GM23338 (cell line): ENCODE measurements at regions not wholly inside any gene's neighbourhood (a gene's known extent, or its start where the extent isn't known, plus 50 kb on each side); places are given as distances from the start of the nearest gene placed in this dataset.

Experiments used
- ATAC-seq: fragments of 200-7000 bp; cut with Tn5 transposase; 3 replicates; pipeline ENCODE4 v1.9.1; 2020
- DNase-seq: peaks from one replicate; pipeline ENCODE4 v3.0.0-alpha.2; 2015; ENCODE audit warnings: low spot score
- H2AFZ ChIP-seq: fragments of 200-600 bp; sonication (generic); 2 replicates; pipeline ENCODE4 v1.8.0; 2016; ENCODE audit warnings: antibody characterized with exemption, mild to moderate bottlenecking, moderate library complexity
- H3F3A ChIP-seq: fragments of 200-600 bp; sonication (generic); replicated peaks from 2 replicates; pipeline ENCODE4 v1.8.0; 2017; ENCODE audit warnings: antibody characterized with exemption, mixed run types, low read depth
- H3K27ac ChIP-seq: fragments of 200-600 bp; sonication (generic); 2 replicates; pipeline ENCODE4 v1.6.1; 2016; ENCODE audit warnings: low read depth
- H3K27me3 ChIP-seq: fragments of 200-600 bp; sonication (generic); 2 replicates; pipeline ENCODE4 v1.8.0; 2016; ENCODE audit warnings: mild to moderate bottlenecking, mixed run types, moderate library complexity; ENCODE audit not compliant: insufficient read depth
- H3K36me3 ChIP-seq: fragments of 200-600 bp; sonication (generic); 2 replicates; pipeline ENCODE4 v1.8.0; 2016; ENCODE audit warnings: mild to moderate bottlenecking; ENCODE audit not compliant: insufficient read depth
- H3K4me1 ChIP-seq: fragments of 200-600 bp; sonication (generic); 2 replicates; pipeline ENCODE4 v1.8.0; 2016; ENCODE audit warnings: mild to moderate bottlenecking, moderate library complexity; ENCODE audit not compliant: insufficient read depth
- H3K4me2 ChIP-seq: fragments of 200-600 bp; sonication (generic); 2 replicates; pipeline ENCODE4 v1.7.1; 2017; ENCODE audit warnings: mixed run types
- H3K4me3 ChIP-seq: fragments of 200-600 bp; sonication (generic); 2 replicates; pipeline ENCODE4 v1.6.1; 2016; ENCODE audit warnings: mixed run types
- H3K79me2 ChIP-seq: fragments of 200-600 bp; sonication (generic); replicated peaks from 2 replicates; pipeline ENCODE4 v1.8.0; 2017; ENCODE audit warnings: mild to moderate bottlenecking; ENCODE audit not compliant: insufficient read depth
- H3K9me2 ChIP-seq: fragments of 200-600 bp; sonication (generic); 2 replicates; pipeline ENCODE4 v1.8.0; 2017; ENCODE audit not compliant: insufficient read depth
- H4K20me1 ChIP-seq: fragments of 200-600 bp; sonication (generic); replicated peaks from 2 replicates; pipeline ENCODE4 v1.8.0; 2017; ENCODE audit warnings: mild to moderate bottlenecking; ENCODE audit not compliant: insufficient read depth
- H3K27ac Mint-ChIP-seq: 2 replicates; pipeline ENCODE4 v1.8.0; 2020; ENCODE audit warnings: inconsistent platforms, mild to moderate bottlenecking, moderate library complexity, mixed read lengths
- H3K27me3 Mint-ChIP-seq: 3 replicates; pipeline ENCODE4 v1.8.0; 2022; ENCODE audit warnings: low read depth, mild to moderate bottlenecking, moderate library complexity, mixed read lengths, inconsistent platforms; ENCODE audit not compliant: insufficient read depth, poor library complexity
- H3K36me3 Mint-ChIP-seq: 3 replicates; pipeline ENCODE4 v1.8.0; 2021; ENCODE audit warnings: low read depth, mild to moderate bottlenecking, inconsistent platforms, moderate library complexity, mixed read lengths
- H3K4me1 Mint-ChIP-seq: 3 replicates; pipeline ENCODE4 v1.8.0; 2020; ENCODE audit warnings: mild to moderate bottlenecking, inconsistent platforms, mixed read lengths
- H3K4me3 Mint-ChIP-seq: 3 replicates; pipeline ENCODE4 v1.8.0; 2021; ENCODE audit warnings: moderate library complexity, mild to moderate bottlenecking, inconsistent platforms, mixed read lengths
- H3K9me3 Mint-ChIP-seq: 3 replicates; pipeline ENCODE4 v1.8.0; 2020; ENCODE audit warnings: moderate library complexity, mild to moderate bottlenecking, inconsistent platforms, mixed read lengths
- CREB1 ChIP-seq: fragments of 250-450 bp; sonication (Bioruptor Pico); IDR thresholded peaks from 2 replicates; pipeline ENCODE4 v1.5.0; 2020; ENCODE audit warnings: low read depth, mild to moderate bottlenecking, moderate library complexity
- CTCF ChIP-seq, 2 experiments: fragments of 200-600 bp in 1 of 2; sonication (generic) in 1 of 2; conservative IDR thresholded peaks; 2 replicates each; pipeline versions ENCODE4 v1.5.1 to v1.6.1; 2016 to 2017; ENCODE audit warnings: antibody characterized with exemption in 2 of 2, low read depth in 2 of 2, mild to moderate bottlenecking in 2 of 2, moderate library complexity in 1 of 2
- EZH2 ChIP-seq: fragments of 200-600 bp; sonication (generic); IDR thresholded peaks from one replicate; pipeline ENCODE4 v1.8.0; 2017; ENCODE audit warnings: antibody characterized with exemption, mild to moderate bottlenecking, low read depth; ENCODE audit not compliant: unreplicated experiment
- EZH2phosphoT487 ChIP-seq: fragments of 200-600 bp; sonication (generic); IDR thresholded peaks from one replicate; pipeline ENCODE4 v1.8.1; 2018; ENCODE audit warnings: antibody characterized with exemption; ENCODE audit not compliant: unreplicated experiment
- JUNB ChIP-seq: IDR thresholded peaks from one replicate; pipeline ENCODE4 v1.6.1; 2016; ENCODE audit warnings: antibody characterized with exemption; ENCODE audit not compliant: unreplicated experiment
- NANOG ChIP-seq: IDR thresholded peaks from 2 replicates; pipeline ENCODE4 v1.6.1; 2016; ENCODE audit warnings: antibody characterized with exemption, borderline replicate concordance
- REST ChIP-seq: IDR thresholded peaks from one replicate; pipeline ENCODE4 v1.6.1; 2018; ENCODE audit warnings: antibody characterized with exemption; ENCODE audit not compliant: unreplicated experiment
- STAT1 ChIP-seq: IDR thresholded peaks from one replicate; pipeline ENCODE4 v1.6.1; 2016; ENCODE audit warnings: antibody characterized with exemption; ENCODE audit not compliant: unreplicated experiment
- ZNF114 ChIP-seq: fragments of 250-450 bp; sonication (Bioruptor Pico); IDR thresholded peaks from 2 replicates; pipeline ENCODE4 v1.5.0; 2020; ENCODE audit warnings: mild to moderate bottlenecking, moderate library complexity
- ZNF331 ChIP-seq: fragments of 250-450 bp; sonication (Bioruptor Pico); IDR thresholded peaks from 2 replicates; pipeline ENCODE4 v1.5.0; 2020; ENCODE audit warnings: low read depth, mild to moderate bottlenecking, moderate library complexity
- ZNF462 ChIP-seq: fragments of 250-450 bp; sonication (Bioruptor Pico); IDR thresholded peaks from 2 replicates; pipeline ENCODE4 v1.5.0; 2020; ENCODE audit warnings: mild to moderate bottlenecking, moderate library complexity
- TF ChIP-seq, protein P1 (sequence below): IDR thresholded peaks from 2 replicates; pipeline ENCODE4 v1.6.1; 2016; ENCODE audit warnings: antibody characterized with exemption

GRCh38 chr16:17619261-17619660 lies 148.5 kb upstream of the XYLT1 start (continued):
- TF ChIP-seq ZNF462 (no peak), EZH2 (no peak), EZH2phosphoT487 (no peak), ZNF114 (CRISPR knock-in tag) (no peak), ZNF331 (CRISPR knock-in tag) (no peak), STAT1 (no peak)

GRCh38 chr16:17617021-17617552 lies 146.3 kb upstream of the XYLT1 start:
- peaks cover 3% of the 10 kb centered on the region; the same call in 1 of the 3 replicates for H3K4me1 Mint-ChIP-seq
- DNase-seq = no peak
- no peak for ATAC-seq
- TF ChIP-seq ZNF331 (CRISPR knock-in tag) (no peak), REST (no peak), EZH2phosphoT487 (no peak), NANOG (no peak), STAT1 (no peak), CREB1 (no peak), CTCF (conservative IDR thresholded peaks at IDR 0.05; ENCODE audit: low read depth in 2 of 2) (no peak), EZH2 (no peak), JUNB (no peak)
- TF ChIP-seq, protein P1, sequence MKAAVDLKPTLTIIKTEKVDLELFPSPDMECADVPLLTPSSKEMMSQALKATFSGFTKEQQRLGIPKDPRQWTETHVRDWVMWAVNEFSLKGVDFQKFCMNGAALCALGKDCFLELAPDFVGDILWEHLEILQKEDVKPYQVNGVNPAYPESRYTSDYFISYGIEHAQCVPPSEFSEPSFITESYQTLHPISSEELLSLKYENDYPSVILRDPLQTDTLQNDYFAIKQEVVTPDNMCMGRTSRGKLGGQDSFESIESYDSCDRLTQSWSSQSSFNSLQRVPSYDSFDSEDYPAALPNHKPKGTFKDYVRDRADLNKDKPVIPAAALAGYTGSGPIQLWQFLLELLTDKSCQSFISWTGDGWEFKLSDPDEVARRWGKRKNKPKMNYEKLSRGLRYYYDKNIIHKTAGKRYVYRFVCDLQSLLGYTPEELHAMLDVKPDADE = no peak

More at GRCh38 chr16:17617021-17617552, 146.3 kb upstream of the XYLT1 start:
- H3K36me3 Mint-ChIP-seq = no peaks in the 10 kb centered on the region
- Histone ChIP-seq H3K4me3 (no peak overlapping the region), H3F3A (no peaks in the 10 kb centered on the region), H3K9me2 (0 out of 2 replicates have a peak, but pooled peaks cover 9% of the 10 kb centered on the region), H3K4me1 (0 out of 2 replicates have a peak, but pooled peaks cover 3% of the 10 kb centered on the region), H3K27me3 (no peaks in the 10 kb centered on the region), H4K20me1 (no peaks in the 10 kb centered on the region), H3K79me2 (no peaks in the 10 kb centered on the region), H3K36me3 (no peaks in the 10 kb centered on the region), H2AFZ (no peak overlapping the region), H3K4me2 (no peak overlapping the region), H3K27ac (no peak overlapping the region)
- no peaks in the 10 kb centered on the region for H3K27me3 Mint-ChIP-seq
- no peak overlapping the region for H3K4me3 Mint-ChIP-seq
- H3K9me3 Mint-ChIP-seq = no peaks in the 10 kb centered on the region; the same call in 1 of the 3 replicates
- H3K27ac Mint-ChIP-seq = no peak overlapping the region
